ENCODE measurements at regions not wholly inside any gene's neighbourhood (a gene's known extent, or its start where the extent isn't known, plus 50 kb on each side); places are given as distances from the start of the nearest gene placed in this dataset.

- TF ChIP-seq, protein P1, sequence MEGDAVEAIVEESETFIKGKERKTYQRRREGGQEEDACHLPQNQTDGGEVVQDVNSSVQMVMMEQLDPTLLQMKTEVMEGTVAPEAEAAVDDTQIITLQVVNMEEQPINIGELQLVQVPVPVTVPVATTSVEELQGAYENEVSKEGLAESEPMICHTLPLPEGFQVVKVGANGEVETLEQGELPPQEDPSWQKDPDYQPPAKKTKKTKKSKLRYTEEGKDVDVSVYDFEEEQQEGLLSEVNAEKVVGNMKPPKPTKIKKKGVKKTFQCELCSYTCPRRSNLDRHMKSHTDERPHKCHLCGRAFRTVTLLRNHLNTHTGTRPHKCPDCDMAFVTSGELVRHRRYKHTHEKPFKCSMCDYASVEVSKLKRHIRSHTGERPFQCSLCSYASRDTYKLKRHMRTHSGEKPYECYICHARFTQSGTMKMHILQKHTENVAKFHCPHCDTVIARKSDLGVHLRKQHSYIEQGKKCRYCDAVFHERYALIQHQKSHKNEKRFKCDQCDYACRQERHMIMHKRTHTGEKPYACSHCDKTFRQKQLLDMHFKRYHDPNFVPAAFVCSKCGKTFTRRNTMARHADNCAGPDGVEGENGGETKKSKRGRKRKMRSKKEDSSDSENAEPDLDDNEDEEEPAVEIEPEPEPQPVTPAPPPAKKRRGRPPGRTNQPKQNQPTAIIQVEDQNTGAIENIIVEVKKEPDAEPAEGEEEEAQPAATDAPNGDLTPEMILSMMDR (IDR thresholded peaks at IDR 0.05; ENCODE audit: low read depth, low read length) = no peak
- Histone ChIP-seq H3K27me3 (ENCODE audit: insufficient read depth, low read depth, severe bottlenecking) (no peaks in the 10 kb centered on the region), H3K9me3 (ENCODE audit: severe bottlenecking) (peaks cover 13% of the 10 kb centered on the region), H3K36me3 (no peaks in the 10 kb centered on the region), H3K27ac (no peak overlapping the region), H3K4me3 (ENCODE audit: low read depth, low read length) (no peak overlapping the region)
- no peak for DNase-seq
Measured at GRCh38 chr4:38343608-38344007, 320.4 kb upstream of the KLF3 start.

GRCh38 chr4:38344929-38345328 is 319.1 kb upstream of the KLF3 start:
- DNase-seq = no peak
- TF ChIP-seq, protein P1 (IDR thresholded peaks at IDR 0.05; ENCODE audit: low read depth, low read length) = no peak
- H3K36me3 ChIP-seq = no peaks in the 10 kb centered on the region
- no peaks in the 10 kb centered on the region for H3K27me3 ChIP-seq (ENCODE audit: insufficient read depth, low read depth, severe bottlenecking)
- no peak overlapping the region for H3K27ac ChIP-seq
- no peak overlapping the region for H3K4me3 ChIP-seq (ENCODE audit: low read depth, low read length)
- H3K9me3 ChIP-seq (ENCODE audit: severe bottlenecking) = peaks cover 8% of the 10 kb centered on the region

DNA sequence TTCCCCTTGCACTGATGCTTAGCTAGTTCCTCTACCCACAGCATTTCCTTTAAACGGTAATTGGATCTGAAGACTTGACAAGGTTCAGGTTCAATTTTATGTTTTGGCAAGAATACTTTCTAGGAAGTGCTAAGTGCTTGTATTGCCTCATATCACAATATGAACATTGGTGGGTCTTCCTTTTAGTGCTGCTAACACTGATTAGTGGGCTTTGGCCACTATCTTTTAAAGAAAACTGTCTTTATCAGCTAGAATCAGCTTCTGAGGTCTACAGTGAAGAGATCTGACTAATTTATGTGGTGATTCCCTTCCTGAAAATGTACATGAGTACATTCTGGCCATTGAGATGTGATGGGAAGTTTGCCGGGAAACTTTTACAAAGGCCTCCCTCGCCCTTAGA is 316.7 kb upstream of the KLF3 start:
- H3K27ac ChIP-seq = no peak overlapping the region
- TF ChIP-seq, protein P1 (IDR thresholded peaks at IDR 0.05; ENCODE audit: low read depth, low read length) = no peak
- peaks cover 11% of the 10 kb centered on the region for H3K9me3 ChIP-seq (ENCODE audit: severe bottlenecking)
- DNase-seq = no peak
- H3K36me3 ChIP-seq = no peaks in the 10 kb centered on the region
- no peaks in the 10 kb centered on the region for H3K27me3 ChIP-seq (ENCODE audit: insufficient read depth, low read depth, severe bottlenecking)
- H3K4me3 ChIP-seq (ENCODE audit: low read depth, low read length) = no peak overlapping the region

- no peak for DNase-seq
- H3K27ac ChIP-seq = no peak overlapping the region
- H3K4me3 ChIP-seq (ENCODE audit: low read depth, low read length) = no peak overlapping the region
- TF ChIP-seq, protein P1 (IDR thresholded peaks at IDR 0.05; ENCODE audit: low read depth, low read length) = no peak
- H3K36me3 ChIP-seq = no peaks in the 10 kb centered on the region
- no peaks in the 10 kb centered on the region for H3K27me3 ChIP-seq (ENCODE audit: insufficient read depth, low read depth, severe bottlenecking)
- peaks cover 3% of the 10 kb centered on the region for H3K9me3 ChIP-seq (ENCODE audit: severe bottlenecking)
Measured at GRCh38 chr4:38354421-38354820, 309.6 kb upstream of the KLF3 start.

- TF ChIP-seq, protein P1 (IDR thresholded peaks at IDR 0.05; ENCODE audit: low read depth, low read length) = no peak
- Histone ChIP-seq H3K4me3 (ENCODE audit: low read depth, low read length) (no peak overlapping the region), H3K27me3 (ENCODE audit: insufficient read depth, low read depth, severe bottlenecking) (no peaks in the 10 kb centered on the region), H3K36me3 (no peaks in the 10 kb centered on the region), H3K27ac (no peak overlapping the region), H3K9me3 (ENCODE audit: severe bottlenecking) (peaks cover 3% of the 10 kb centered on the region)
- DNase-seq = no peak
Measured at GRCh38 chr4:38354872-38355271, 309.1 kb upstream of the KLF3 start.

- H3K27ac ChIP-seq = no peak overlapping the region
- peaks cover 3% of the 10 kb centered on the region for H3K9me3 ChIP-seq (ENCODE audit: severe bottlenecking)
- no peaks in the 10 kb centered on the region for H3K36me3 ChIP-seq
- TF ChIP-seq, protein P1 (IDR thresholded peaks at IDR 0.05; ENCODE audit: low read depth, low read length) = no peak
- H3K27me3 ChIP-seq (ENCODE audit: insufficient read depth, low read depth, severe bottlenecking) = no peaks in the 10 kb centered on the region
- H3K4me3 ChIP-seq (ENCODE audit: low read depth, low read length) = no peak overlapping the region
- DNase-seq = no peak
Measured at GRCh38 chr4:38356686-38357085, 307.3 kb upstream of the KLF3 start.

Measured in WERI-Rb-1 (cell line).